HG02943 (cell line): ENCODE measurements at regions not wholly inside any gene's neighbourhood (a gene's known extent, or its start where the extent isn't known, plus 50 kb on each side); places are given as distances from the start of the nearest gene placed in this dataset.

Experiments
- ATAC-seq: cut with Tn5 transposase; IDR thresholded peaks from one replicate; pipeline ENCODE4 v1.9.1; 2021; ENCODE audit warnings: mild to moderate bottlenecking, low read depth, moderate library complexity; ENCODE audit not compliant: unreplicated experiment

DNA sequence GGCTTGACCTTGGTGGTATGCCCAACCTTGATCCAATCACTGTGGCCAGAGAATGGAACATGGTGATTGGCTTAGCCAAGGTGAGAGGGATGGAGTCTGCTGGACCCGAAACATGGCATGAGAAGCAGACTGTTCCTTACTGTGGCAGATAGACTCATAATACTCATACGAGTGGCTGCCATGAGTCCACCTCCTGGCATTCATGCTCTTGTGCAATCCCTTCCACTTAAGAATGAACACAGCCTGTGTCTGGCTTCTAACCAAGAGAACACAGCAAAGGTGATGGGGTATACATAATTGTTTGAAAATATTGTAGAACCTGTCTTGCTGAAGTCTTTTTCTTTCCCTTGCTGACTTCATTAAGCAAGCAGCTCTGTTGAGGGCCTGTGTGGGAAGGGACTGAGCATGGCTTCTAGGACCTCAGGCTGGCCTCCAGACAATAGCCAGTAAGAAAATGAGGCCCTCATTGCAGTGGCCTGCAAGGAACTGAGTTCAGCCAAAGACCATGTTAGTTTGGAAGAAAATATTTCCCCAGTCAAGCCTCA lies 85.9 kb downstream of the ZNF281 start:
- ATAC-seq, result no peak

DNA sequence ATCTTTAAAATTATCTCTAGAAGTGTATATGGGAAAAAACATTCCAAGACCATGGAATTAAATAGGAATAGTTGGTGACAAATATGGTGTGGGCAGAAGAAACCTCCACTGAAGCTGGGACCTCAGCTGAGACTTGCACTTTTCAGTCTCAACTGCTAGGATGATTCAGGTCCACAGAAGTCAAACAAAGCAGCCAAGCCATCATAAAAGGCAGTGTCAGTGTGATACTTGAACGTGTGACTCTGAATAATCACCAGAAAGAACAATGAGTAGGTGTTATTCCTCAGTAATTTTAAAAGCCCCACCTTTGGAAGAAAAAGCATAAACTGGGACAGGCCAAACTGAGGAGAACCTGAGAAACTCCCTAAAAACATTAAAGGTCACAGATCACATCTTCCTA lies 90.7 kb downstream of the ZNF281 start:
- no peak for ATAC-seq

DNA sequence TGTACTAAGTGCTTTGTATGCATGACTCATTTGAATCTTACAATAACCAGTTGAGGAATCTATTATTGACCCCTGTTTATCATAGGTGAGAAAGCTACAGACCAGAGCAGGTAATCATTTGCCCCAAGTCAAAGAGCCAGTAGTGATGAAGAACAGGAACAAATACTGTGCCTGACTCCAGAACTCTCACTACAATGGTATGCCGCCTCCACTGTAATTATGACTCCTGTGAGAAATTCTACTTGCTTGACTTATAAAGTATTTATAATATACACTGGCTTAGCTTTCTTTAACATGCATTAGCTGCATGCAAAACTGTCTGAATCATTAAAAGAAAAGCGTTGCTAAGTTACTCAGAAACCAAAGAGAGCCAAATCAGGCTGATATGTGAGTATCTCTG lies 92.6 kb downstream of the ZNF281 start:
- no peak for ATAC-seq

DNA sequence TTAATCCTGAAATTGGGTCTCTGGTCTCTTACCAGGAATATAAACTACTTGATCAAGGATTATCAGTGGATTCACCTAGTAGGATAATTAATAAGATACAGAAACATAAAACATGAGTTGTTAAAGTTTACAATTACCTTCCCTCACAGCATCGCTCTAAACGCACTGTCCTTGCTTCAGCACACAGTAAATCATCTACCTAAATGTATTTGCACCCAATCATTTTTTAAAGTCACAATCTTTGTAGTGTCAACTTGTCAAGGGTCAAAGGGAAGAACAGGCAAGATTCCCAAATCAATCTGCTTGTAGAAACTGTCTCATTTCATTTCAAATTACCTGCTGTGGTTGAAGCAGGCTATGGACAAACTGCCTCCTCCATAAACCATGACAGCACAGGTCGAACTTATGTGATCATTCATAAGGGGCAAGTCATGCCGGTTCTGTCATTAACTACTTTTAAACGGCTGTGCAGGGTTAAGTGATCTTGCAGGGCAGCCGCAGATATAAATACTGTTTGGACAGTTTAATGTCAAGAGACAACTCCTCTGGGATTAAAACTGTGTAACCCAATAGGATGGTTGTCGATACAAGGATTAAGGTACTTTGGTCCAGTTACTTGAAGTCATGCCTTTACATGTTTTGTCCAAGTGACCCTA lies 93.6 kb downstream of the ZNF281 start:
- no peak for ATAC-seq

DNA sequence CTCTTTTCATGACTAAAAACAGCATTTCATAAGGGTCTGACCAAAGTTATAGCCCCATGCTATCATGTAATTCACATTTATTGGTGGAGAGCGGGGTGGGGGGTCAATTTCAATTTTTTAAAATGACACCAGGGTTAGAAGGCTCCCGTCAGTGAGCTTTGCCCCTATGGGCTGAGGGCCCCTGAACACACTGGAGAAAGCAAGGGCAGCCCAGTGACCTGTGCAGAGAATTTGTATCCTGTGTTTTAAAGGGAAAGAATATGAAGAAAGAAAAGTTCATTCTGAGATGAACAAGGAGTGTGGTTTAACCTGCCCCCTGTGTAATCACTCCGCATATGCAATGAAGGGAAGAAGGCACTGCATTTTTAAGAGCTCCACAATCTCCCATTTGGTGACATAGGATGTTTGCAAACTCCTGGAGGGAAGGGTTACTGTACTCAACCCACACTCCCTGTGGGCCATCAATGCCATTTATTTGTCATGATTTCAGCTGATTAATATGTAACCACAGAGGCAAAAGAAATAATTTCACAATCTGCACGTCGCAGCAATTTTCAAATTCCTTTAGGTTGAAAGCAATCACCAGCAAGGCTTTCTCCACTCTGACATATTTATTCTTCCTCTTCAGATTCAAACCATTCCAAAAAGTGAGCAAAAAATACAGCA lies 95.6 kb downstream of the ZNF281 start:
- ATAC-seq, result no peak

DNA sequence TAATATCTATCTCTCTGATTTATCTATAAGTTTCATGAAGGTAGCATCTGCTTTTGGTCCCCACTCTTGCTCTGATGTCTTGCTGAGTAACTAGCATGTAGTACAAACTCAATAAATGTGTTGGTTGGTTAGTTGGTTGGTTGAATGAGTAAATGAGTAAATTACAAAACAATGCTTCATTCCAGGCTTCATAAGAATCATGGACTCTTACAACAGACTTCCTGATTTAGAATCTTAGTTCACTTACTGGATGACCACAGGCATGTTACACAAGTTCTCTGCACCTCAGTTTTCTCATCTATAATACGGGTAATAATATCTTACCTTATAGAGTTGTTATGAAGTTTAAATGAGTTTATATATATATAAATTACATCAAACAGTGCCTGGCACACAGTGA lies 98.6 kb downstream of the ZNF281 start:
- ATAC-seq, result no peak

DNA sequence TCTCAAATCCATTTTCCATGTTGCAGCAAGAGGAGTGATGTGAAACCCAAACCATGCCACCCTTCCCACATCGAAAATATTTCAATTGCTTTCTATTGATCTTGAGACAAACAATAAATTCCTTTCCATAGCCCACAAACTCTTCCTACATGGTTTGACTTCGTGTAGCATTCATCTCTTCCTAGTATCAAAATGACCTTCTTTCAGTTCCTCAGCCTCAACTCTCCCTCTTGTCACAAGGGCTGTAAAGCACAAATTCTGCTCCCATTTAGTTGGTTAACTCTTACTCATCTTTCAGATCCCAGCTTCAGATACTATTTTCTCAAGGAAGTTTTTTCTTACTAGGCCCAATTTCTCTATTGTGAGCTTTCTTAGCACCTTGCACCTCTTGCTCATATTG lies 99.0 kb downstream of the ZNF281 start:
- ATAC-seq, result no peak

DNA sequence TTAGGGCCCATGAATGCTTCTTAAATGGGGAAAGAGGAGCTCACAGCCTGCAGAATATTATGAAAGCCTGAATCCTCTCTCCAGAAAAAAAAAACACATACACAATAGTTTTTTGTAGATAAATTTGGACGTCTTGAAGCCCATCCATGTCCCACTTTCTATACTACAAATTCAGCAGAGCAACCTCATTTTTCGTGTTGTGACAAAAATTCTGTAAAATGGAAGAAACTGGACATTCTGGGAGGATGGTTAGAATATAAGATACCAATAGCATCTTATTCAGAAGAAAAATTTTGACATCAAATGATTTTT lies 102.1 kb downstream of the ZNF281 start:
- no peak for ATAC-seq

DNA sequence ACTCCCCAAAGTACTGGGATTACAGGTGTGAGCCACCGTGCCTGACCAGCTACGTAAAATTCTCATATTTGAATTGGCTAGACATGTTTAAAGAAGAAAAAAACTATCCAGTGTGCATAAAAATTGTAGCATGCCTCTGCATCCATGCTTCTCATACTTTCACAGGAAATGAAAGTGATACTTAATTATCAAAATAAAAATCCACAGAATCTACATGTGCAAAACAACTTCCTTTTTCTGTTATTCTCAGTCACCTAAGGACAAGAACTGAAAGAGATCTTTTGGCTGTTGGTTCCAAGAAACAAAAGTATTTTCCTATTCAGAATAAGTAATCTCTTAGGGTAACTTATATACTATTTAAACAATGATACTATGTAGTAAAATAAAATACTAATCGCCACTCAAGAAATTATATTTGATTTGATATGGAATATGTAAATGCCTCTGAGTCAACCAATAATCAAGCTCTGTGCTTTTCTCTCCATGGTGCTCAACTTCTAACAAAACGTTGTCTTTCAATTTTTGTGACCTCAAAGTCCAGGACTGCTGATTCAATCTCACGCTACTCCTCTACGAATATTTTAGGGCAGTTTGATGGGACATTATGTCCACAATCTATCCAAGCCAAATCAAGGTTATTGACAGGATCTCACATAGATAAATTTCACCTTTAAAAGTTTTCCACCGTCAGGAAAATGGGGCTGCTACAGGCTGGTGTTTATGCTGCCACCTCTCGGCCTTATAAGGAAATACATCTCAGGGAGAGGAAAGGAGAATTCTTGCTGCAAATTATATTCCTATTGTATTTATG lies 102.7 kb downstream of the ZNF281 start:
- no peak for ATAC-seq

DNA sequence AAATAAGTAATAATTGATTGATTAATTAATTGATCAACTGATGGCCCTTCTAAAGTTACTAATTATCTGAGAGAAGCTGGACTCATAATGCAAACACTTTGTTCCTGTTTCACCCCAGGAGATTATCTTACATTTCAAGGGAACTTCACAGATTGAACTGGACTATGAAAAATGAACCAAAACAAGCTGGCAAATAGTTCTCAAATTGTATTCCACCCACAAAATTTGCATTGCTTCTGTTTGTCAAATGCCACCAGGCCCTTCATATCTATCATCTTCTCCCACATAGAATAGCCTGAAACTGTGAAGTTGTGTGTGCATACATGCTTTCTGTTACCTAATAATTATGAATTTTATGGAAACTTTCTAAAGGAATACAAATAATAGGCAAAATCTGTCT lies 104.0 kb downstream of the ZNF281 start:
- ATAC-seq, result no peak

DNA sequence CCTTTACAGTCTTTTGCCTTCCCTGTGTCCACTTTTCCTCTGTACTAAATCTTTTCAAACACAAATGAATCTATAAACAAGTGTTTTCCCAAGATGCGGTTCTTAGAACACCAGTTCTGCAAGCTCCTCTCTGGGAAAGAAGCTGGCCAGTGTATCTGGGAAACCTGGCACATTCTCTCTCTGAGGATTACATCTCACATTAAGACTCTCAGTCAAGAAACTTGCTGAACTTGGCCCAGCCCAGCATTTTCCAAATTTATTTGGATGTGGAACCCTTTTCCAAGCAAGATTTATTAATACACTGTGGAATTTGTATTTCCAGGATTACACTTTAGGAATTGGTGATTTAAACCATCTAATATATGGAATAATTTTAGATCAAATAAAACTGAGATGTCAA lies 105.7 kb downstream of the ZNF281 start:
- no peak for ATAC-seq

DNA sequence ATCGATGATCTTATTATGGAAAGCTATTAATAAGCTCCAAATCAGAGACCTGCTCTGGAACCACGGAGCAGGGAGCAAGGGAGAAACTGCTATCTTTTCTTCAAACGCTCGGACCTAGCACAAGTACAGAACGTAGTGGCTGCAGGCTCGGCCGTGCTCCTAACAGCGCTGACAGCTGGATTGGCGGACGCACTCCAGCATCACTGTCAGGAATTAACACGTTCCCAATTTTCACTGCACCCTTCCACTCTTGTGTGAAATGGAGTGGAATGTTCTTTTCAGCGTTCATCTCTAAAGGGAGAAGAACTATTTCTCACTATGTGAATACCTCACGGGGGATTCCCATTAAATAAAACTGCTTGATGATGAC lies 106.9 kb downstream of the ZNF281 start:
- no peak for ATAC-seq

DNA sequence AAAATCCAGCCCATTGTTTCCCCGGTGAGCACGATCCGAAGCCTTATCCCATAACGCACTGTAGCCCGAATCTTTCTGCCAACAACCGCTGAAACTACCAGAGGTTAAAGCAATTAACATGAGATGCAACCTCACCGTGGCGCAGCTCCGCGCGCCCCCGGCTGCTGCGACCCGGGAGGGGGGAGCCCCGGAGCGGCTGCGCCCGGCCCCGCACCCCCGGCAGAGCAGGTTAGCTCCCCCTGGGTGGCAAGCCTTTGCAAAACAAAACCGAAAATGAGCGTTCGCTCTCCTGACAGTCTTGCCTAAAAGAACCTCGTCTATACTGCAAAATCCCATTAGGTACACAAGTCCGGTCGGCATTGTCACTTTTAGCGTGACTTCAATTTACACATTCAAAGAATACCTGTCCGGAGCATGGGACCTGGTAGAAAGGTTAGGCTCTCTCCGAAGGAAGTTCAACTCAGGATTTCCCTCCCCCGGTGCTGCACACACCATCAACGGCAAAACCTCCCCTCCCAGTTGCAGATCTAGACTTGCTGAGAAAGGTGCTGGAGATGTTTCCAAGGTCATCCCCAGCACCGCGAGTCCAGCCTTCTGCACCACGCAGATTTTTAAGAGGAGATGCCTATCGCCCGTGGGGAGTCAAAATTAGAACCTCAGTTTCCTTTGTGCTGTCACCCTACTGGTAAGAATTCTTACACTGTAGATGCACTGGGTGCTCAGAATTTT lies 107.5 kb downstream of the ZNF281 start:
- peak; percentile 65 for ATAC-seq

DNA sequence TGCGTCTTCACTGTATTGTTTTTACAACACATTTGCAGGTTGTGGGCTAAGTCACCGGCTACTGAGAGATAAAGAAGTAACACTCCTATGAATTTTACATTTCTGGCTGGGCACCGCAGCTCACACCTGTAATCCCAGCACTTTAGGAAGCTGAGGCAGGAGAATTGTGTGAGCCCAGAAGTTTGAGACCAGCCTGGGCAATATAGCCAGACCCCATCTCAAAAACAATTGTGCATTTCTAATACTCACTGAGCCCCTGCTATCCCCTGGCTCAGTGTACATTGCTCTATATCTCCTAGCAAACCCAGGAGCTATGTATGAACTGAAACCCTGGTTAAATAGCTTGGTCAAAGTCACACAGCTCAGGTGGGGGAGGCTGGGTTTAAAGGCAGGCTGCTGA lies 108.7 kb downstream of the ZNF281 start:
- ATAC-seq, result no peak

DNA sequence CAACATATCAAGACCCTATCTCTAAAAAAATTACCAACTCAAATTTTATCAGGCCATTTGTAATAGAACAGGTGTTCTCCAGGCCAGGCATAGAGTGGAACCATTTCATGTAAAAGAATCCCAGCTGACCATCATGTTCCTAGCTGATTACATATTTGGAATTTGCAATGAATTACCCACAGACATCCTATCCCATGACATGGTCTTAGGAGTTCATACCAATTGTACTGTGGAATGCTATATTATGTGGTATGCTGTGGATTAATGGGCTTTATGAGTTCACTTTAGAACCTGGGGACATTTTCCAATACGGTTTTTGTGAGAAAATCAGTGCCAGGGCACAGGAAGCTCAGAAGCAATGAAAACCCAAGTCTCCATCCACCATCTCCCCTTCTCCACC lies 110.3 kb downstream of the ZNF281 start:
- ATAC-seq, result no peak

DNA sequence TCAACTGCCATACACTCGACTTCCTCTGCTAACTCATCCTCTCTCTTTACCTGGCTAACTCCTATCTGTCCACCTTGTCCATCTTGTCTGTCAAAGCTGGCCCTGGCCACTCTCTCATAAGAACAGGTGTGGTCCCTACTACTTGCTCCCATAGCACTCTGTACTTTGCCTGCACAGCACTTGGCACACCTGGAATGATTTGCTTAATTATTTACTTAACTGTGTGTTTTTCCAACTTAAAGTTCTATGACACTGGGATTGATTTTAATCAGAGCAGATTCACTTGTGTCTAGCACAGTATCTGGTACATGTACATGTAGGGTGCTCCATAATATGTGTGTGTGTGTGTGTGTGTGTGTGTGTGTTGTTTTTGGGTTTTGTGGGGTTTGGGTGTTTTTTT lies 111.6 kb downstream of the ZNF281 start:
- ATAC-seq, result no peak

DNA sequence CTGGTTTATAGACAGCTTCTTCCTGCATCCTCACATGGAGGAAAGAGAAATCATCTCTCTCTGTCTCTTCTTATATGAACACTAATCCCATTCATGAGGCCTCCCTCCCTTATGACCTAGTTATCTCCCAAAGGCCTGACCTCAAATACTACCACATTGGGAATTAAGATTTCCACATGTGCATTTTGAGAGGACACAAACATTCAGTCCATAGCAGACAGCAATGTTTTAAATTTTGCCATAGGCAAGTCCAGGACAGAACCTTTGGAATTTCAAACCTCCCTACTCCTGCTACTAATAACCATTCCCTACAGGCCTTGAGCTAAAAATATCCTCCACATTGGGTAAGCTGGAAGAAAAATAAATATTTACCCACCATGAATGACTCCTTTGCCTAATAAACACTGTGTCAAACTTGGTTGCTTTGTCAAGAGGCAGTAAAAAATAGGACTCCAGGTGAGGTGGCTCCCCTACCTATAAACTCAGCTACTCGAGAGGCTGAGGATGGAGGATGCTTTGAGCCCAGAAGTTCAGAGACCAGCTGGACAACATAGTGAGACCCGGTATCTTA lies 113.7 kb downstream of the ZNF281 start:
- ATAC-seq, result no peak

DNA sequence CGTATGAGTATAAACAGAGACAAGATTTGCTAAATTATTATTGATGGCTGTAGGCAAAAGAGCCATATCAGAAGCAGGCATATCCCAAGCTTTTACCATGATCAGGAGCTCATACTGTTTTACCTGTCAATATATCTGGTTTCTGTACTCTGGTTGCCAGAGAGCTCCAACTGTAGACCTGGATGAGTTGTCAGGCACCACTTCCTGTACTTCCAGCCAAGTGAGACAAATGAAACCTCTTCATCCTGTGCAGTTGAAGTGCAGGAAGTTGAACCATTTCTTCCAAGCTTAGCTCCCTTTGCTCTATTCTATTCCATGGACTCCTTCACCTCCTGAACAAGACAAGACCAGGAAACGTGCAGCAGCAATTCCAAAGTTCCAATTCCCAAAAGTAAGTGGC lies 115.6 kb downstream of the ZNF281 start:
- no peak for ATAC-seq

DNA sequence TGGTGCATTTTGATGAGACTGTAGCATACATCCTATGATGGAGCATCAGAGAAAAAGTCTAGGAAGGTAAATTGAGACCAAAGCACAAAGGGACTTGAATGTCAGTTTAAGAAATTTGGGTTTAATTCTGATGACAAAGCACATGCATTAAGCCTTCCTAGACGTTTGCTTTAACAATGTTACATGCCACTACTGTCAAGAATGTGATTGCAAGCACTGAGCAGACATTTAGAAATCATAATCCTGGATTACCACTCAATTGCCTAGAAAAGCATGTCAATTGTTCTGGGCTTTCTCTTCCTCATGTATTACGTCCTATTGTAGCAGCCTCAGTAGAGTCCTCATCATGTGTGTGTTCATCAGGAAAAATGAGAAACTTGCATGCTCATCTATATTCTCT lies 117.1 kb downstream of the ZNF281 start:
- no peak for ATAC-seq

DNA sequence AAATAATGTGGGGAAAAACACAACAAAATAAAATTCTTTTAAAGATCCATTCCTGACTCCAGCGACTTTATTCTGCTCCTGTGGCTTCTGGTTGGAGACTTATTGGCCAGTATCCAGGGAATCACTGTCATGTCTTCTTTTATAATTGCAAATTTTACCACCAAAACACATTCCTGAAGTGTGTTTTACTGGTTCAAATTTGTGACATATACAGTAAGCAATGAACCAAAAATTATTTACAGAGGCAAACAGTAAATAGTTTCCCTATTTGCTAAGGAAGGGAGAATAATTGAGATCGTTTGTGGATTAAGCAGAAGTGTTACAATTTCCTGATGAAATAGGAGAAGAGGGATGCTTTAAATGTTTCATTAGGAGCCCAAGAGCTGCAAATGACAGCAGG lies 118.7 kb downstream of the ZNF281 start:
- ATAC-seq, result no peak
